H1 (cell line): ENCODE measurements at regions not wholly inside any gene's neighbourhood (a gene's known extent, or its start where the extent isn't known, plus 50 kb on each side); places are given as distances from the start of the nearest gene placed in this dataset.

Source experiments
- CHD1 ChIP-seq: IDR thresholded peaks from 2 replicates; pipeline ENCODE4 v1.6.1; 2012; ENCODE audit warnings: low read depth, low read length, improper control_type of control experiment
- CHD2 ChIP-seq: IDR thresholded peaks from 2 replicates; pipeline ENCODE4 v1.6.1; 2012; ENCODE audit warnings: low read length, improper control_type of control experiment
- CHD7 ChIP-seq: fragments of 300-600 bp; sonication (generic); IDR thresholded peaks from 2 replicates; pipeline ENCODE4 v1.7.1; 2012; ENCODE audit warnings: low read length, moderate library complexity, mild to moderate bottlenecking, inconsistent platforms; ENCODE audit not compliant: insufficient replicate concordance
- HDAC2 ChIP-seq, 2 experiments: fragments of 300-600 bp in 1 of 2; sonication (generic) in 1 of 2; IDR thresholded peaks; 2 replicates each; pipeline ENCODE4 v1.6.1; 2011 to 2012; ENCODE audit warnings: low read depth in 2 of 2, low read length in 2 of 2, mild to moderate bottlenecking in 2 of 2, moderate library complexity in 2 of 2, borderline replicate concordance in 1 of 2, inconsistent platforms in 1 of 2
- POLR2A ChIP-seq, 2 experiments: IDR thresholded peaks; 1 replicate in 1 of 2; 2 replicates in 1 of 2; pipeline ENCODE4 v1.6.1; 2011; ENCODE audit warnings: low read depth in 2 of 2, low read length in 2 of 2, mild to moderate bottlenecking in 2 of 2; ENCODE audit errors: control extremely low read depth in 1 of 2
- POLR2AphosphoS5 ChIP-seq: IDR thresholded peaks from 2 replicates; pipeline ENCODE4 v1.6.1; 2011; ENCODE audit warnings: low read depth, low read length
- SP1 ChIP-seq: IDR thresholded peaks from 2 replicates; pipeline ENCODE4 v1.6.1; 2011; ENCODE audit warnings: low read depth, low read length
- SP4 ChIP-seq: IDR thresholded peaks from 2 replicates; pipeline ENCODE4 v1.6.1; 2012; ENCODE audit warnings: low read length, inconsistent platforms
- TAF1 ChIP-seq: IDR thresholded peaks from 2 replicates; pipeline ENCODE4 v1.6.1; 2011; ENCODE audit warnings: mild to moderate bottlenecking, low read depth, low read length
- ZNF274 ChIP-seq: IDR thresholded peaks from 2 replicates; pipeline ENCODE4 v1.7.0; 2012; ENCODE audit warnings: low read length, borderline replicate concordance; ENCODE audit errors: extremely low read depth
- TF ChIP-seq, protein P1 (sequence below): IDR thresholded peaks from 2 replicates; pipeline ENCODE4 v1.6.1; 2012; ENCODE audit warnings: low read length, inconsistent platforms

DNA sequence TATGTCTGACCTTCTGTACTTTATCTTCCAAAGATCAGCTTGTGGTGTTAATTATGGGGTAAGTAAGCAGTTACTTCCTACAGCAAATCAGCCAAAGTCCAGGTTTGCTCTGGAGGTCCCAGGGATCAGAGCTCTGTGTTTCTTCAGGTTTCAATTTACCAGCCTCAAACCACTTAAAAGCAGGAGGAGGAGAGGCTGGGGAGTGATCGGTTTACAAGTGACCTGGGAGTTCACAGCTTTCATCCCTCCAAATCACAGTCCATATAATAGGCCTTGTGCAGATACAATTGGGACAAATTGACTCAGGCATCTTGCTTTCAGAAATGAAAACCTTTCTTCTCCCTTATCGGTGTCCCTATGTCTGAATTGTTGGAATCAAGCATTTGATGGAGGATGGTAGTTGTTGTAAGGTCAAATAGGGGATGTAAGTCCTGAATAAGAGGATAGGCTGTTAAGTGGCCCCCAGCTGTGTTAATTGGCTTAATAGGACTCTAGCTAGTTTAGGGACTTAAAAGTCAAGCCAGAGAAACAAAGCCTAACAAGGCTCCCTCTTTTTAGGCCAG, 188.0 kb upstream of the NT5C1B start (continued):
- TF ChIP-seq CHD7, result no peak
- TF ChIP-seq POLR2AphosphoS5, result peak; percentile 86
- no peak for TF ChIP-seq TAF1
- no peak for TF ChIP-seq CHD2
- TF ChIP-seq, protein P1, sequence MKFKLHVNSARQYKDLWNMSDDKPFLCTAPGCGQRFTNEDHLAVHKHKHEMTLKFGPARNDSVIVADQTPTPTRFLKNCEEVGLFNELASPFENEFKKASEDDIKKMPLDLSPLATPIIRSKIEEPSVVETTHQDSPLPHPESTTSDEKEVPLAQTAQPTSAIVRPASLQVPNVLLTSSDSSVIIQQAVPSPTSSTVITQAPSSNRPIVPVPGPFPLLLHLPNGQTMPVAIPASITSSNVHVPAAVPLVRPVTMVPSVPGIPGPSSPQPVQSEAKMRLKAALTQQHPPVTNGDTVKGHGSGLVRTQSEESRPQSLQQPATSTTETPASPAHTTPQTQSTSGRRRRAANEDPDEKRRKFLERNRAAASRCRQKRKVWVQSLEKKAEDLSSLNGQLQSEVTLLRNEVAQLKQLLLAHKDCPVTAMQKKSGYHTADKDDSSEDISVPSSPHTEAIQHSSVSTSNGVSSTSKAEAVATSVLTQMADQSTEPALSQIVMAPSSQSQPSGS, result no peak
- TF ChIP-seq SP4, result no peak
- TF ChIP-seq ZNF274, result peak; percentile 34; the same call in 1 of the 2 replicates
- 0 out of 2 replicates have a peak, but pooled peaks have one; percentile 27 for TF ChIP-seq SP1
- no peak for TF ChIP-seq HDAC2 (IDR thresholded peaks at IDR 0.05; ENCODE audit: borderline replicate concordance in 1 of 2, low read depth in 2 of 2, low read length in 2 of 2)
- TF ChIP-seq CHD1, result no peak
- no peak for TF ChIP-seq POLR2A (IDR thresholded peaks at IDR 0.05; ENCODE audit: control extremely low read depth in 1 of 2, low read depth in 2 of 2, low read length in 2 of 2)
